Dendritic cell treated with granulocyte-macrophage colony-stimulating factor and Interleukin-4, amounts not matched to agents 40 ng/mL and 50 ng/mL, for 4 days (primary cell): ENCODE measurements at regions not wholly inside any gene's neighbourhood (a gene's known extent, or its start where the extent isn't known, plus 50 kb on each side); places are given as distances from the start of the nearest gene placed in this dataset.

Experiments
- H3K27ac Mint-ChIP-seq: one replicate; pipeline ENCODE4 v1.8.0; 2022; ENCODE audit warnings: mild to moderate bottlenecking, mixed read lengths
- H3K27me3 Mint-ChIP-seq: one replicate; pipeline ENCODE4 v1.8.0; 2022; ENCODE audit warnings: mild to moderate bottlenecking, mixed read lengths
- H3K36me3 Mint-ChIP-seq: one replicate; pipeline ENCODE4 v1.8.0; 2022; ENCODE audit warnings: low read depth, mixed read lengths
- H3K4me1 Mint-ChIP-seq: one replicate; pipeline ENCODE4 v1.8.0; 2022; ENCODE audit warnings: low read depth, mixed read lengths
- H3K4me3 Mint-ChIP-seq: one replicate; pipeline ENCODE4 v1.8.0; 2022; ENCODE audit warnings: mild to moderate bottlenecking, moderate library complexity, mixed read lengths
- H3K9me3 Mint-ChIP-seq: one replicate; pipeline ENCODE4 v1.8.0; 2022; ENCODE audit warnings: mixed read lengths
- intact Hi-C: fragments of 100-400 bp; cut with micrococcal nuclease; formaldehyde crosslinking; loops from one replicate; pipeline ENCODE4 v1.15.0; 2022

DNA sequence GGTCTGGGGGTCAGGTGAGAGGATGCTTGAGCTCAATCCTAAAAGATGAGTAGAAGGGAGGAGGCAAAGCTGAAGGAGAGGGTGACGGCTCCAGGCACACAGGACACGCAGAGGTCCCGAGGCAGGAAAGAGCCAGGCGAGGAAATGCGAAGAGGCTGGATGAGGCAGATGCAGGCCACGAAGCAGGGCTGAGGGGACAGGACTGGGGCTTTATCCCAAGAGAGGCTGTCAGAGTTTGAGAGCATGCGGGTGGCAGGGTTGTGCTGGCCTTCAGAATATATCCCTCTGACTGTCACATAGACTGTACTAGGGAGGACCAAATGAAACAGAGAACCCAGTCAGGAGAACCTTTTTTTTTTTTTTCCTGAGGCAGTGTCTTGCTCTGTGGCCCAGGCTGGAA lies 100.2 kb downstream of the RMI2 start:
- no peak overlapping the region for H3K27ac Mint-ChIP-seq
- peaks cover 13% of the 10 kb centered on the region for H3K9me3 Mint-ChIP-seq
- H3K27me3 Mint-ChIP-seq: peaks cover 4% of the 10 kb centered on the region
- no peak overlapping the region for H3K4me3 Mint-ChIP-seq
- H3K4me1 Mint-ChIP-seq: peaks cover 6% of the 10 kb centered on the region
- intact Hi-C loops: no loop called here
- H3K36me3 Mint-ChIP-seq: no peaks in the 10 kb centered on the region

DNA sequence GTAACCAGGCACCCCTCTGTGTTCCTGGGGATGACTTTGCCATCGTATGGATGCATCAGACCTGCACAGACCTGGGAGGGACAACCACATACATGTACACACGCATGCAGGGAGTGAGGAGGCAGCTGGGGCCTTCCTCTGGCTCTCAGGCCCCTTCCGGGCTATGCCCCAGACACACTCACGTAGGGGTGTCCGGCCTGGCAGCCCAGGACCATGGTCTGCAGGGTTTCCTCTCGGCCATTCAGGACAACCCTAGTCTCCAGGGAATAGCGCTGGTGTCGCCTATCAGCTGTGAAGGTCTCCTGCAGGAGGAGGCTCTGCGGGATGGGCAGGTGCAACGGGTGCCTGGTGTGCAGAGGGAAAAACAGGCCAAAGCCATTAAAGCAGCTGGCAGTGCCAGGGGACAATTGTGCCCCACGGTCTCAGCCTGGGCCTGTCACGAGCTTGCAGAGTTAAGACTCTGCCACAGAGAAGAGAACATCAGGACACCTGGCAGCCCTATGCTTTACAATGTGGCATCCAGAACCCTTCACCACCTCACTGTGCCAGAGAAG lies 101.4 kb downstream of the RMI2 start:
- H3K36me3 Mint-ChIP-seq: no peaks in the 10 kb centered on the region
- H3K4me1 Mint-ChIP-seq: peaks cover 6% of the 10 kb centered on the region
- H3K27me3 Mint-ChIP-seq: peaks cover 4% of the 10 kb centered on the region
- no peak overlapping the region for H3K4me3 Mint-ChIP-seq
- intact Hi-C loops: no loop called here
- H3K9me3 Mint-ChIP-seq: peaks cover 2% of the 10 kb centered on the region
- no peak overlapping the region for H3K27ac Mint-ChIP-seq

- Mint-ChIP-seq H3K27me3 (peaks cover 4% of the 10 kb centered on the region), H3K9me3 (no peaks in the 10 kb centered on the region), H3K36me3 (no peaks in the 10 kb centered on the region), H3K4me1 (peaks cover 6% of the 10 kb centered on the region), H3K4me3 (no peak overlapping the region), H3K27ac (no peak overlapping the region)
- intact Hi-C loops: no loop called here
Measured at GRCh38 chr16:11447272-11447671, 102.0 kb downstream of the RMI2 start.

DNA sequence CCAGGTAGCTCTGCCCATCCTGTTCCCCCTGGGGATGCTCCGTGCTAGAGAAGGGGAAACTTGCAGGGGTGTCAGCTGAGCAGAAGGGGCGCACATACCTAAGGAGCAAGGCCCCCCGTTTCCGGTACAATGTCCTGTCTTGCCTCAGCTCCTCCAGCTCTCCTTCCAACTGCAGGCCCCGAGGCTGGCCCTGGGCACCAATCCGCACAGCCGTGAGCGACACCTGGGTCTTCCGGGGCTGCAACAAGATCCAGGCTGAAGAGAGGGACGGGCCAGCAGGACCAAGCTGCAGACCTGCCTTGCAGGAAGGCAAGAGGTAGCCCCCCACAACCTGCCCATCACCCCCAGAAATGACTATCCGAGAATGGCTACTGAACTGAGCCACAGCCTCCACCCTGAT lies 102.6 kb downstream of the RMI2 start:
- Mint-ChIP-seq H3K4me1 (peaks cover 6% of the 10 kb centered on the region), H3K27ac (no peak overlapping the region), H3K27me3 (peaks cover 4% of the 10 kb centered on the region), H3K9me3 (no peaks in the 10 kb centered on the region), H3K36me3 (no peaks in the 10 kb centered on the region), H3K4me3 (no peak overlapping the region)
- intact Hi-C loops: no loop called here

GRCh38 chr16:11448796-11449416 lies 103.6 kb downstream of the RMI2 start:
- intact Hi-C loops: no loop called here
- Mint-ChIP-seq H3K9me3 (no peaks in the 10 kb centered on the region), H3K27me3 (peaks cover 9% of the 10 kb centered on the region), H3K36me3 (no peaks in the 10 kb centered on the region), H3K27ac (no peak overlapping the region), H3K4me3 (no peak overlapping the region), H3K4me1 (peaks cover 6% of the 10 kb centered on the region)

- H3K9me3 Mint-ChIP-seq: no peaks in the 10 kb centered on the region
- H3K27ac Mint-ChIP-seq: no peak overlapping the region
- H3K36me3 Mint-ChIP-seq: no peaks in the 10 kb centered on the region
- no peak overlapping the region for H3K4me3 Mint-ChIP-seq
- intact Hi-C loops: no loop called here
- H3K27me3 Mint-ChIP-seq: peaks cover 9% of the 10 kb centered on the region
- H3K4me1 Mint-ChIP-seq: peaks cover 6% of the 10 kb centered on the region
Measured at GRCh38 chr16:11449716-11450115, 104.5 kb downstream of the RMI2 start.

GRCh38 chr16:11450136-11450535 lies 104.9 kb downstream of the RMI2 start:
- Mint-ChIP-seq H3K27ac (no peak overlapping the region), H3K36me3 (no peaks in the 10 kb centered on the region), H3K27me3 (peaks cover 9% of the 10 kb centered on the region), H3K9me3 (no peaks in the 10 kb centered on the region), H3K4me1 (peaks cover 6% of the 10 kb centered on the region), H3K4me3 (no peak overlapping the region)
- intact Hi-C loops: no loop called here

GRCh38 chr16:11452298-11452697 lies 107.0 kb downstream of the RMI2 start:
- Mint-ChIP-seq H3K27ac (no peak overlapping the region), H3K4me3 (no peak overlapping the region), H3K36me3 (no peaks in the 10 kb centered on the region), H3K27me3 (peaks cover 9% of the 10 kb centered on the region), H3K9me3 (no peaks in the 10 kb centered on the region), H3K4me1 (peaks cover 6% of the 10 kb centered on the region)
- intact Hi-C loops: no loop called here

- no peak overlapping the region for H3K4me3 Mint-ChIP-seq
- peaks cover 6% of the 10 kb centered on the region for H3K4me1 Mint-ChIP-seq
- H3K36me3 Mint-ChIP-seq: no peaks in the 10 kb centered on the region
- H3K27ac Mint-ChIP-seq: peak overlapping the region; percentile 17
- intact Hi-C loops: no loop called here
- peaks cover 9% of the 10 kb centered on the region for H3K27me3 Mint-ChIP-seq
- no peaks in the 10 kb centered on the region for H3K9me3 Mint-ChIP-seq
Measured at GRCh38 chr16:11452746-11453389, 107.6 kb downstream of the RMI2 start.

DNA sequence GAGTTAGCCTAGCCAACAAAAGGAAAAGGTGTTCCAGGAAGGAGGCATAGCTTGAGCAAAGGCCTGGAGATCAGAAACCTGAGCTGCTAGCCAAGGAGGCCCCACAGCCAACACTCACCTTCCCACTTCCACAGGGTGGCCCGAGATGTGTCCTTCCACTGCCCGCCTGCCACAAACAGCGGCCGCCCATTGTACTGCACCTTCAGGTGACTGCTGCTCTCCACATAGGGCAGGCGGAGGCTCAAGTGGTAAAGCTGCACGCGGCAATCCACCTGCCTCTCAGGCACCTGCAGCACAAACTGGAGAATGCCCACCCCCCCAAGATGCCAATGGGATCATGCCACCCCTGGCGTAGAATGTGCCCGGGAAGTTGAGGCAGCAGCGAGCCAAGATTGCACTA lies 111.5 kb downstream of the RMI2 start:
- Mint-ChIP-seq H3K36me3 (no peaks in the 10 kb centered on the region), H3K4me1 (peaks cover 5% of the 10 kb centered on the region), H3K4me3 (no peak overlapping the region), H3K27me3 (peaks cover 5% of the 10 kb centered on the region), H3K9me3 (no peaks in the 10 kb centered on the region), H3K27ac (no peak overlapping the region)
- intact Hi-C loops: no loop called here

DNA sequence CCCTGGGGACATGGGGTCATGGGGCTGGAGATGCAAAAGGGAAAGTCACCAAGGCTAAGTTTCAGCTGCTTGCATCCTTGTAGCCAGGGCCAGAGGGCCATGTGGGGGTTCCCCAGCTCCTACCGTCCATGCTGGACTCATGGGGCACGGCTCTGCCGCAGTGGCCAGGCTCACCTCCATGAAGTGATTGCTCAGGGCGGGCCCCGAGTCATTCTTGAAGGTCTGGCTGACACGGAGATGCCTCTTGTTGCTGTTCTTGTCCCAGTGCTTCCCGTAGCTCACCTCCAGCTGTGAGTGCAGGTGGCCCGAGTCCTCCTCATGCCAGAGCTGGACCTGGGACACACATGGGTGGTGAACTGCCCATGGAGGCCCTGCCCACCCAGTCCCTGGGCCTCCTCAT lies 114.5 kb downstream of the RMI2 start:
- no peaks in the 10 kb centered on the region for H3K9me3 Mint-ChIP-seq
- H3K4me3 Mint-ChIP-seq: no peak overlapping the region
- intact Hi-C loops: no loop called here
- H3K27me3 Mint-ChIP-seq: no peaks in the 10 kb centered on the region
- H3K36me3 Mint-ChIP-seq: no peaks in the 10 kb centered on the region
- peaks cover 5% of the 10 kb centered on the region for H3K4me1 Mint-ChIP-seq
- no peak overlapping the region for H3K27ac Mint-ChIP-seq

DNA sequence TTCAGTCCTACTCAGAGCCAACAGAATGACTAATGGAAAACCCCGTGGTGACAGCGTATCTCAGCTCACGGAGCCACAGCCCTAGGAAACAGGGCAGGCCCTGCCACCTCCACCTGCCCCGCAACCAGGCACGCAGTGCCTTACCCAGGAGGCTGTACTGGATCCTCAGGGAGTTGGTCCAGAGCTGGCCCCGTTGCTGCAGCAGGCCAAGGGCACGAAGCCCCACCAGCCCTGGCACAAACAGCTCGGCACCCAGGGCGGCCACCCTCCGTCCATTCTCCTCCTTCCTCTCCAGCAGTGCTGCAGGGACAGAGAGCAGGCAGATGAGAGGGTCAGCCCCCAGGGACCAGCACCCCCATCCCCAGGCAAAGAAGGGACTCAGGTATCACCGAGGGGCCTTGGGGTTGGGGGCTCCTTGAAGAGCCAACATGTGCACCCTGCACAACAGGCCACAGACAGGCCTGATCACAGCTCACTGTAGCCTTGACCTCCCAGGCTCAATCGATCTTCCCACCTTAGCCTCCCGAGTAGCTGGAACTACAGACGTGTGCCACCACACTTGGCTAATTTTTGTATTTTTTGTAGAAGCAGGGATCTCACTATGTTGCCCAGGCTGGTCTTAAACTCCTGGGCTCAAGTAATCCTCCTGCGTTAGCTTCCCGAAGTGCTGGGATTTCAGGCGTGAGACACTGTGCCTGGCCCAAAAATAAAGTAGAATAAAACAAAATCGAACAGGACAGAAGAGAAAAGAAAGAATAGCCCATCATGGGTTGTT lies 115.7 kb downstream of the RMI2 start:
- Mint-ChIP-seq H3K36me3 (no peaks in the 10 kb centered on the region), H3K4me3 (no peak overlapping the region), H3K9me3 (no peaks in the 10 kb centered on the region), H3K27me3 (peaks cover 2% of the 10 kb centered on the region), H3K27ac (no peak overlapping the region), H3K4me1 (peaks cover 5% of the 10 kb centered on the region)
- intact Hi-C loops: no loop called here

DNA sequence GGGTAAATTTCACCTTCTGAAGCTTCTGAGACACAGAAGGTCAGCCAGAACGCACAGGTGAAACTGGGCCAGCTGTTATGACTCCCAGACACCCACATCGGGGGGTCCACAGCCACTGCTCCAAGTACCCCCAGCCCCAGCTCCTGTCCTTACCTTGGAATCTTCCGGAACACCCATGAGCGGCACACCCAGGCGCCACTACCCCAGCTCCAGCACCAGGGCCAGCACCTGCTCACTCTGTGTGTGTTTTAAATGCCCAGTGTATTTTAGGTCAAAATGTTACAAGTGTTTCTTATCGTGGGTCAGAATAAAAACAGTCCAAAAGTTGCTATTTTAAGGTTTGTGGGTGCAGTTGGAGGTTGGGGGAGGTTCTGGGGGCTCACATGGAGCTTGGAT lies 116.3 kb downstream of the RMI2 start:
- intact Hi-C loops: no loop called here
- Mint-ChIP-seq H3K27ac (no peak overlapping the region), H3K4me3 (no peak overlapping the region), H3K4me1 (peaks cover 5% of the 10 kb centered on the region), H3K9me3 (no peaks in the 10 kb centered on the region), H3K27me3 (peaks cover 2% of the 10 kb centered on the region), H3K36me3 (no peaks in the 10 kb centered on the region)

GRCh38 chr16:11462036-11462435 lies 116.8 kb downstream of the RMI2 start:
- no peak overlapping the region for H3K27ac Mint-ChIP-seq
- H3K9me3 Mint-ChIP-seq: no peaks in the 10 kb centered on the region
- H3K27me3 Mint-ChIP-seq: peaks cover 2% of the 10 kb centered on the region
- intact Hi-C loops: no loop called here
- H3K36me3 Mint-ChIP-seq: no peaks in the 10 kb centered on the region
- peaks cover 5% of the 10 kb centered on the region for H3K4me1 Mint-ChIP-seq
- no peak overlapping the region for H3K4me3 Mint-ChIP-seq
